Activated CD4-positive, alpha-beta T cell treated with anti-CD3 and anti-CD28 coated beads for 1 hour (primary cell): ENCODE measurements at regions not wholly inside any gene's neighbourhood (a gene's known extent, or its start where the extent isn't known, plus 50 kb on each side); places are given as distances from the start of the nearest gene placed in this dataset.
"Not testable (repeated sequence)": the region's sequence is repeated elsewhere in the genome, so short reads cannot be mapped to it uniquely, and the experiment has no call there.

Experiments used
- DNase-seq: peaks from one replicate; pipeline ENCODE4 v3.0.0-alpha.2; 2020

DNA sequence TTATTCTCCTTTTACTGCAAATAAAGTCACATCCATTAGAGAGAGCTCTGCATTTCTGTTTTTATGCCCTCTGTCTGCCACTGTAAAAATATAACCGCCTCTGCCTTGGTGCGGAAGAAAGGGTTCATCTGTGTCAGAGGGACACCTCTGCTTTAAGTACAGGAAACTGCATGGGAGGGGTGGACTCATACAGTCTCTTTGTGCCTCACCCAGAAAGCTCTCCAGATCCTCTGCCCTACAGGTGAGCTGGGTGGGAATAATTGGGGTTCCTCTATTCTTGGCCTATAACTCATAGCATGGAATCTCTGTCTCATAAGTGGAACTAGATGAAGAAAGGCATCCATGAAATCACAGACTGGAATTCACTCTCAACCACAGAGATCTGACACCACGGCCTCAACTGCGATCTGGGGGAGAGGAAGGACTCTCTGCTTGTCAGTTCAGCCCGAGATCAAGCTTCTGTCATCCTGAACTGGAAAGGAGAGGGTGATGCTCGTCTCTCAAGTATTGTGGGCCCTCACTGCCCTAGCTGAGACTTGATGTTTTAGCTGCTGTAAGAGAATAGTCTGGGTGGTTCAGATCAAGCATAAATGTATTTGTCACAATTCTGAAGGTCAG, 702.3 kb downstream of the TMEM121 start:
- peak; percentile 23 for DNase-seq

GRCh38 chr14:106230071-106230470, 703.7 kb downstream of the TMEM121 start:
- no peak for DNase-seq

- not testable (repeated sequence) for DNase-seq
Measured at GRCh38 chr14:106233191-106233590, 706.8 kb downstream of the TMEM121 start.

DNA sequence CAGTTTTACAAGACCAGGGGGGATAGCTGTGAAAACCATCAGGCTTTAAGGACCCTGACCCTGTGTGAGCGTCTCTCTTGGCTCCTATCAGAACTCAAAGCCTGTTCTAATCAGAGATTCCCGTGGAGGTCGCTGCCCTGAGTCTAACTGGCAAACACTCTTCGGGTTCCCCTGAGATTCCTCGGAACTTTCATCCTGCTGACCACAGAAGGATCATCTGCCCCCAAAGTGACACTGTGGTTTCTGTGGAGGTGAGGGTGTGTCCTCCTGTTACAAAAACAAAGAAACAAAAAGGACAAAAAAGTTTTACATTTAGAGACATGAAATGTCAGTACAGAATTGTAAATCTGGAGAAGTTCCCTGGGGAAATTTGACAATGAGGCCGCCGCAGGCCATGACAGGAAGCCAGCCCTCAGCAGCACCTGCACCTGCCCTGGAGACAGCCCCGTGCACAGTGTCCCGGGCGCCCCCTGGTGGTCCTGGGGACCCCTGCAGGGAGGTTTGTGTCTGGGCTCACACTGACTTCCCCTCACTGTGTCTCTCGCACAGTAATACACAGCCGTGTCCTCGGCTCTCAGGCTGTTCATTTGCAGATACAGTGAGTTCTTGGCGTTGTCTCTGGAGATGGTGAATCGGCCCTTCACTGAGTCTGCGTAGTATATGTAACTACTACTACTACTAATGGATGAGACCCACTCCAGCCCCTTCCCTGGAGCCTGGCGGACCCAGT, 708.3 kb downstream of the TMEM121 start:
- not testable (repeated sequence) for DNase-seq

DNA sequence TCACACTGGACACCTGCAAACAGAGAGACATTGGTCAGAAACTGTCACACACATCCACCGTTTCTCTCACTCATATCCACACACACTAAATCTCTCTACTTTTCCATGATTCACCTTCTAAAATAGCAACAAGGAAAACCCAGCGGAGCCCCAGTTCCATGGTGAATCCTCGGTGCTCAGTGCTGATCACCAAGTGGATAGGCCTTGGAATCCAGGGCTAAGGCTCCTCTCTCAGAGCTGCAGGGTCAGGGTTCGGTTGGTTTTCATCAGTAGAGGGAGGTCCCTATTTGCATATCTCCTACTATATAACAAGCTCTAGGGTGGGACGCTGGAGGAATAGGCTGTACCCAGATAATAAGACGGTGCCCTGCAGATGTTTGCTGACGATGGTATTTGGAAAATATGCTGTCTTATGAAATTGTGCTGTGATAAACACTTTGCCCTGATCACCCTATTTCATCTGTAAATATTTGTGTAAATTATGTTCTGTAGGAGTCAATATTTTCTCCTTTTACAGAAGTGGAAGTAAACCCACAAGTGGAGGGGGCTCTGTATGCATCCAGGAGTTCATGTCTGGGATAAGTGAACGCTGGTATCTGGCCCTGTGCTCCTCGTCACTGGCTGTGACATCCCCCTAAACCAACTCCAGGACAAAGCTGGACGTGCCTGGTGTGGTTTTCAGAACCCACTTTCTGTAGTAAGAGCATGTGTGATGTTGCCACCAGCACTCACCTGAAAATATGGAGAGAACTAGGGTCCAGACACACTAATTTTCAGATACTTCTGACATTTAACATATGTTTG, 709.2 kb downstream of the TMEM121 start:
- no peak for DNase-seq

DNA sequence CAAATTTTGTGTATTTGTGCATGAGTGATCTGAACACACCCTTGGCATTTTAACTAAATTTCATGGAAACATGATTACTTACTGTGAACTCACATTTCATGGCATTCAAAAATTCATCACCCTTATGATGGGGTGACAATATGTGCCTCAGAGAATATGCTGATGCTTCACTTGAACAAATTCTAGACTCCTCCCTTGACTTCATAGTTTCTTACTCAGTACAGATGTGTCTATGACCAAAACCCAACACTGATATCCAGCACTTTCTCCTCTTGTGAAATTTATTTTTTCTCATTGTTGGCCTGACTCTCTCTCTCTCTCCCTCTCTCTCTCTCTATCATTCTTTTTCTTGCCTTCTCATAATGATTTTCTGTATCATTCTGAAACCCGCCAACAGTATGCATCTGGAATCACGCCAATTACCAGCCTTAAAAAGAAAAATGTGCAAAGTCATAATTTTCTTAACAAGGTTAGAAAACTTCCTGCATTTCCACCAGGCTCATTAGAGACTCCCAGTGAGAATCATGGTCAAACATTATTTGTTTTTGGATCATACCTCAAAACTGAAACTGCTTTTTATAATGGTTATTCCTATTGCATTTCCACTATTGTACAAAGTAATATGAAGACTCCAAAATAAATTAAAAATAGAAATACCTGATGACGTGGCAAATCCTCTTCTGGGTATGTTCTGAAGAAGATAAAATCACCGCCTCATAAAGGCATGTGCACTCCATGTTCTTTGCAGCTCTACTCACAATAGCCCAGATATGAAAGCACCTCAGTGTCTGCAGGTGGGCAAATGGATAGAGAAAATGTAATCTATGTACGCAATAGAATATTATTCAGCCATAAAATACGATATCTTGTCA, 722.2 kb downstream of the TMEM121 start:
- no peak for DNase-seq

DNA sequence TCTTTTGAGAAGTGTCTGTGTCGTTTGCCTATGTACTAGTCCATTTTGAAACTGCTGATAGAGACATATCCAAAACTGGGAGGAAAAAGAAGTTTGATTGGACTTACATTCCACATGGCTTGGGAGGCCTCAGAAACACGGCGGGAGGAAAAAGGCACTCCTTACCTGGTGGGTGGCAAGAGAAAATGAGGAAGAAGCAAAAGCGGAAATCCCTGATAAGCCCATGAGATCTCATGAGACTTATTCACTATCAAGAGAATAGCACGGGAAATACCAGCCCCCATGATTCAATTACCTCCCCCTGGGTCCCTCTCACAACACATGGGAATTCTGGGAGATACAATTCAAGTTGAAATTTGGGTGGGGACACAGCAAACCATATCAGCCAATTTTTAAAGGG, 727.6 kb downstream of the TMEM121 start:
- not testable (repeated sequence) for DNase-seq

- DNase-seq = peak; percentile 49
Measured at GRCh38 chr14:106257569-106257994, 731.2 kb downstream of the TMEM121 start.

- peak; percentile 80 for DNase-seq
Measured at GRCh38 chr14:106268013-106268727, 741.8 kb downstream of the TMEM121 start.

GRCh38 chr14:106269029-106269428, 742.6 kb downstream of the TMEM121 start:
- no peak for DNase-seq

- DNase-seq = no peak
Measured at GRCh38 chr14:106269451-106270204, 743.2 kb downstream of the TMEM121 start.

- DNase-seq = not testable (repeated sequence)
Measured at GRCh38 chr14:106270476-106271121, 744.2 kb downstream of the TMEM121 start.

GRCh38 chr14:106276326-106277267, 750.2 kb downstream of the TMEM121 start:
- no peak for DNase-seq

DNA sequence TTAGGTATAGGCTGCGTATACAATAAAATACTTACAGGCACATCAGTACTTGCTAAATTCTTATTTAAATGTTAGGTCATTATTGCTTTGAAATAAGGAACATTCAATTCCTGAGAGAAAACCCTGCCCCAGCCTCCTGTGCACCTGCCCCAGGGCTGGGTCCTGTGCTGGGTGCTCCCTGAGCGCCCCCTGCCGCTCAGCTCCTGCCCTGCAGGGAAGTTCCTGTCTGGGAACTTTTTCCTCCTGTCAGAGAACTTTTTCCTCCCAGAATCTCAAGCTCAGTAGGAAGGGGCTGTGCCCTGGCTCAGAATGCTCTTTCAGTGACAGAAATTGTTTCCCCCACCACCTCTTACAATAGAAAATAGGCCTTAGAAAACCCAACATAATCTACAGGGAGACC, 751.1 kb downstream of the TMEM121 start:
- no peak for DNase-seq

GRCh38 chr14:106280876-106281275, 754.5 kb downstream of the TMEM121 start:
- DNase-seq = no peak

DNA sequence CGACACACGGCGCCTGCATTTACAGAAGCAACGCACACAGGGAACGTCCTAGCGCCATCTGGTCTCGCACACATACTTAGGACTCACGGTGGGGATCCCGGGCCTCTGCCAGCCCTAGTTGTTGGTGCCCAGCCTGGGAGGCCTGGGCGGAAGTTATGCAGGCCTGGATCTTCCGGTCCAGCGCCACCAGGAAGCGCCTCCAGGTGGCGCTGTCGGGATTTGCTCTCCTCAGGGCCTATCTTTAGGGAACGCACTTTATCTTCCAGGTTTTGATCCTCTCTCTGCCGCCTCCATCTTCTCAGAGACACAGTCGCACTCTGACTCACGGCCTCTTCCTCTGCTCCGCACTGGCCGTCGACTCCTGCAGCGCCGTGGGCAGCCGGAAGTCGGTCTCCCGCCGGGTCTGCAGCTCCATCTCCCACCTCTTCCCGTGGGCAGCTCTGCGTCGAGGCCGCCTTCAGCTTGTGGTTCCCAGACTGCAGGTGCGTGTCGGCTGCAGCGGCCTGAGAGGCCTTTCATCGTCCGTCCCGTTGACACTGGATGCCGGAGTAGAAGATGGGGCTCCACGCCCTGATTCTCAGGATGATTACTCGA, 760.4 kb downstream of the TMEM121 start:
- no peak for DNase-seq

GRCh38 chr14:106287506-106287905, 761.1 kb downstream of the TMEM121 start:
- no peak for DNase-seq

- no peak for DNase-seq
Measured at GRCh38 chr14:106291626-106292025, 765.2 kb downstream of the TMEM121 start.

- no peak for DNase-seq
Measured at GRCh38 chr14:106294324-106294723, 767.9 kb downstream of the TMEM121 start.
